ENCODE measurements at regions not wholly inside any gene's neighbourhood (a gene's known extent, or its start where the extent isn't known, plus 50 kb on each side); places are given as distances from the start of the nearest gene placed in this dataset.

GRCh38 chr1:194818674-194819073, 1632.3 kb upstream of the B3GALT2 start:
- Histone ChIP-seq H3K4me1 (ENCODE audit: control insufficient read depth, insufficient read depth, low read length) (no peaks in the 10 kb centered on the region), H3K27me3 (ENCODE audit: control insufficient read depth, insufficient read depth, low read length) (no peaks in the 10 kb centered on the region), H3K9me3 (ENCODE audit: control insufficient read depth, insufficient read depth, low read length) (no peaks in the 10 kb centered on the region), H3K9ac (ENCODE audit: low read depth, low read length) (no peak overlapping the region), H3K4me3 (ENCODE audit: low read depth, low read length) (no peak overlapping the region), H3K36me3 (ENCODE audit: control insufficient read depth, insufficient read depth, low read length) (no peaks in the 10 kb centered on the region)

GRCh38 chr1:194816859-194817258, 1630.4 kb upstream of the B3GALT2 start:
- H3K27me3 ChIP-seq (ENCODE audit: control insufficient read depth, insufficient read depth, low read length): no peaks in the 10 kb centered on the region
- H3K4me1 ChIP-seq (ENCODE audit: control insufficient read depth, insufficient read depth, low read length): no peaks in the 10 kb centered on the region
- no peak overlapping the region for H3K9ac ChIP-seq (ENCODE audit: low read depth, low read length)

GRCh38 chr1:194813096-194813495, 1626.7 kb upstream of the B3GALT2 start:
- Histone ChIP-seq H3K9me3 (ENCODE audit: control insufficient read depth, insufficient read depth, low read length) (no peaks in the 10 kb centered on the region), H3K4me3 (ENCODE audit: low read depth, low read length) (no peak overlapping the region), H3K36me3 (ENCODE audit: control insufficient read depth, insufficient read depth, low read length) (no peaks in the 10 kb centered on the region), H3K9ac (ENCODE audit: low read depth, low read length) (no peak overlapping the region), H3K27me3 (ENCODE audit: control insufficient read depth, insufficient read depth, low read length) (no peaks in the 10 kb centered on the region), H3K4me1 (ENCODE audit: control insufficient read depth, insufficient read depth, low read length) (no peaks in the 10 kb centered on the region)

More at GRCh38 chr1:194816859-194817258, 1630.4 kb upstream of the B3GALT2 start:
- Histone ChIP-seq H3K4me3 (ENCODE audit: low read depth, low read length) (no peak overlapping the region), H3K9me3 (ENCODE audit: control insufficient read depth, insufficient read depth, low read length) (no peaks in the 10 kb centered on the region), H3K36me3 (ENCODE audit: control insufficient read depth, insufficient read depth, low read length) (no peaks in the 10 kb centered on the region)

- Histone ChIP-seq H3K36me3 (ENCODE audit: control insufficient read depth, insufficient read depth, low read length) (no peaks in the 10 kb centered on the region), H3K4me1 (ENCODE audit: control insufficient read depth, insufficient read depth, low read length) (no peaks in the 10 kb centered on the region), H3K9me3 (ENCODE audit: control insufficient read depth, insufficient read depth, low read length) (no peaks in the 10 kb centered on the region), H3K9ac (ENCODE audit: low read depth, low read length) (no peak overlapping the region), H3K27me3 (ENCODE audit: control insufficient read depth, insufficient read depth, low read length) (no peaks in the 10 kb centered on the region), H3K4me3 (ENCODE audit: low read depth, low read length) (no peak overlapping the region)
These were observed 1623.3 kb upstream of the B3GALT2 start for GRCh38 chr1:194809665-194810064.

GRCh38 chr1:194809215-194809614, 1622.8 kb upstream of the B3GALT2 start:
- no peaks in the 10 kb centered on the region for H3K36me3 ChIP-seq (ENCODE audit: control insufficient read depth, insufficient read depth, low read length)
- H3K4me3 ChIP-seq (ENCODE audit: low read depth, low read length): no peak overlapping the region
- H3K4me1 ChIP-seq (ENCODE audit: control insufficient read depth, insufficient read depth, low read length): no peaks in the 10 kb centered on the region
- H3K9me3 ChIP-seq (ENCODE audit: control insufficient read depth, insufficient read depth, low read length): no peaks in the 10 kb centered on the region
- H3K9ac ChIP-seq (ENCODE audit: low read depth, low read length): no peak overlapping the region
- no peaks in the 10 kb centered on the region for H3K27me3 ChIP-seq (ENCODE audit: control insufficient read depth, insufficient read depth, low read length)

- no peaks in the 10 kb centered on the region for H3K27me3 ChIP-seq (ENCODE audit: control insufficient read depth, insufficient read depth, low read length)
- H3K9me3 ChIP-seq (ENCODE audit: control insufficient read depth, insufficient read depth, low read length): no peaks in the 10 kb centered on the region
- H3K36me3 ChIP-seq (ENCODE audit: control insufficient read depth, insufficient read depth, low read length): no peaks in the 10 kb centered on the region
- H3K9ac ChIP-seq (ENCODE audit: low read depth, low read length): no peak overlapping the region
- no peak overlapping the region for H3K4me3 ChIP-seq (ENCODE audit: low read depth, low read length)
- no peaks in the 10 kb centered on the region for H3K4me1 ChIP-seq (ENCODE audit: control insufficient read depth, insufficient read depth, low read length)
These were observed 1621.3 kb upstream of the B3GALT2 start for GRCh38 chr1:194807530-194808220.

- H3K36me3 ChIP-seq (ENCODE audit: control insufficient read depth, insufficient read depth, low read length): no peaks in the 10 kb centered on the region
- no peak overlapping the region for H3K9ac ChIP-seq (ENCODE audit: low read depth, low read length)
- no peaks in the 10 kb centered on the region for H3K9me3 ChIP-seq (ENCODE audit: control insufficient read depth, insufficient read depth, low read length)
- H3K4me3 ChIP-seq (ENCODE audit: low read depth, low read length): no peak overlapping the region
- H3K27me3 ChIP-seq (ENCODE audit: control insufficient read depth, insufficient read depth, low read length): no peaks in the 10 kb centered on the region
- H3K4me1 ChIP-seq (ENCODE audit: control insufficient read depth, insufficient read depth, low read length): no peaks in the 10 kb centered on the region
These were observed 1616.2 kb upstream of the B3GALT2 start for GRCh38 chr1:194802572-194802971.

- Histone ChIP-seq H3K9me3 (ENCODE audit: control insufficient read depth, insufficient read depth, low read length) (no peaks in the 10 kb centered on the region), H3K9ac (ENCODE audit: low read depth, low read length) (no peak overlapping the region), H3K4me1 (ENCODE audit: control insufficient read depth, insufficient read depth, low read length) (no peaks in the 10 kb centered on the region), H3K4me3 (ENCODE audit: low read depth, low read length) (no peak overlapping the region), H3K27me3 (ENCODE audit: control insufficient read depth, insufficient read depth, low read length) (no peaks in the 10 kb centered on the region), H3K36me3 (ENCODE audit: control insufficient read depth, insufficient read depth, low read length) (no peaks in the 10 kb centered on the region)
These were observed 1609.6 kb upstream of the B3GALT2 start for GRCh38 chr1:194795917-194796593.

- H3K27me3 ChIP-seq (ENCODE audit: control insufficient read depth, insufficient read depth, low read length): no peaks in the 10 kb centered on the region
- H3K9me3 ChIP-seq (ENCODE audit: control insufficient read depth, insufficient read depth, low read length): no peaks in the 10 kb centered on the region
- H3K36me3 ChIP-seq (ENCODE audit: control insufficient read depth, insufficient read depth, low read length): no peaks in the 10 kb centered on the region
- no peak overlapping the region for H3K9ac ChIP-seq (ENCODE audit: low read depth, low read length)
- no peaks in the 10 kb centered on the region for H3K4me1 ChIP-seq (ENCODE audit: control insufficient read depth, insufficient read depth, low read length)
- H3K4me3 ChIP-seq (ENCODE audit: low read depth, low read length): no peak overlapping the region
These were observed 1600.6 kb upstream of the B3GALT2 start for GRCh38 chr1:194787001-194787400.

- H3K9ac ChIP-seq (ENCODE audit: low read depth, low read length): no peak overlapping the region
- no peak overlapping the region for H3K4me3 ChIP-seq (ENCODE audit: low read depth, low read length)
These were observed 1599.6 kb upstream of the B3GALT2 start for GRCh38 chr1:194786027-194786426.

GRCh38 chr1:194776657-194777056, 1590.2 kb upstream of the B3GALT2 start:
- no peak overlapping the region for H3K4me3 ChIP-seq (ENCODE audit: low read depth, low read length)
- H3K9ac ChIP-seq (ENCODE audit: low read depth, low read length): no peak overlapping the region
- H3K36me3 ChIP-seq (ENCODE audit: control insufficient read depth, insufficient read depth, low read length): no peaks in the 10 kb centered on the region
- no peaks in the 10 kb centered on the region for H3K4me1 ChIP-seq (ENCODE audit: control insufficient read depth, insufficient read depth, low read length)
- no peaks in the 10 kb centered on the region for H3K27me3 ChIP-seq (ENCODE audit: control insufficient read depth, insufficient read depth, low read length)
- no peaks in the 10 kb centered on the region for H3K9me3 ChIP-seq (ENCODE audit: control insufficient read depth, insufficient read depth, low read length)

More at GRCh38 chr1:194786027-194786426, 1599.6 kb upstream of the B3GALT2 start:
- Histone ChIP-seq H3K9me3 (ENCODE audit: control insufficient read depth, insufficient read depth, low read length) (no peaks in the 10 kb centered on the region), H3K27me3 (ENCODE audit: control insufficient read depth, insufficient read depth, low read length) (no peaks in the 10 kb centered on the region), H3K36me3 (ENCODE audit: control insufficient read depth, insufficient read depth, low read length) (no peaks in the 10 kb centered on the region), H3K4me1 (ENCODE audit: control insufficient read depth, insufficient read depth, low read length) (no peaks in the 10 kb centered on the region)

- Histone ChIP-seq H3K9ac (ENCODE audit: low read depth, low read length) (no peak overlapping the region), H3K4me3 (ENCODE audit: low read depth, low read length) (no peak overlapping the region), H3K36me3 (ENCODE audit: control insufficient read depth, insufficient read depth, low read length) (no peaks in the 10 kb centered on the region), H3K9me3 (ENCODE audit: control insufficient read depth, insufficient read depth, low read length) (no peaks in the 10 kb centered on the region), H3K27me3 (ENCODE audit: control insufficient read depth, insufficient read depth, low read length) (no peaks in the 10 kb centered on the region), H3K4me1 (ENCODE audit: control insufficient read depth, insufficient read depth, low read length) (no peaks in the 10 kb centered on the region)
These were observed 1588.1 kb upstream of the B3GALT2 start for GRCh38 chr1:194774535-194774934.

Data from iPS-15b (cell line).